K562 (cell line): ENCODE measurements at regions not wholly inside any gene's neighbourhood (a gene's known extent, or its start where the extent isn't known, plus 50 kb on each side); places are given as distances from the start of the nearest gene placed in this dataset.

ENCODE experiments used
- ATAC-seq: fragments of 200-7000 bp; cut with Tn5 transposase; 3 replicates; pipeline ENCODE4 v1.9.1; 2020; ENCODE audit warnings: moderate library complexity
- BruUV-seq: library from RNA; stranded (reverse); fragments of 400-500 nt; replicated peaks from 2 replicates; lab custom pipeline; 2021; lab: Mats Ljungman, UMichigan
- CTCF ChIA-PET: fragments of 300-600 bp; formaldehyde crosslinking; extraction: SDS; loops from one replicate; lab custom pipeline; 2021; ENCODE audit warnings: low intra/inter-chr PET ratio; lab: Yijun Ruan, JAX
- POLR2A ChIA-PET: fragments of 300-600, 350-650 bp; sonication (Branson Sonifier 250); formaldehyde crosslinking; extraction: SDS; loops from one replicate; lab custom pipeline; 2021; ENCODE audit warnings: antibody characterized with exemption, inconsistent platforms; lab: Yijun Ruan, JAX
- DNase-seq, 4 experiments: peaks; one replicate each; pipeline versions ENCODE4 v3.0.0 to v3.0.0-alpha.2; 2011 to 2018; ENCODE audit warnings: low spot score in 3 of 4, mixed read lengths in 3 of 4; ENCODE audit errors: extremely low read depth in 1 of 4
- FAIRE-seq: peaks from 2 replicates; lab custom pipeline; 2011; peaks lifted over from hg19 to GRCh38; lab: Jason Lieb, UNC
- H2AFZ ChIP-seq: 2 replicates; pipeline ENCODE4 v1.6.0; 2011; ENCODE audit warnings: low read depth, low read length, control low read depth, inconsistent platforms
- H3K27ac ChIP-seq: fragments of 200-600 bp; 3 replicates; pipeline ENCODE4 v1.8.0; 2011; ENCODE audit warnings: low read depth, mild to moderate bottlenecking, control low read depth, inconsistent platforms, low read length, moderate library complexity, mixed read lengths; ENCODE audit errors: extremely low read depth
- H3K27me3 ChIP-seq, 2 experiments: fragments of 300-600 bp in 1 of 2; 2 replicates in 1 of 2; 3 replicates in 1 of 2; pipeline versions ENCODE4 v1.6.0 to v1.8.0; 2011; ENCODE audit warnings: inconsistent platforms in 2 of 2, low read length in 2 of 2, mild to moderate bottlenecking in 1 of 2, mixed read lengths in 1 of 2, moderate library complexity in 1 of 2; ENCODE audit not compliant: control insufficient read depth in 2 of 2, insufficient read depth in 2 of 2
- H3K36me3 ChIP-seq: fragments of 300-600 bp; 3 replicates; pipeline ENCODE4 v1.8.0; 2011; ENCODE audit warnings: mild to moderate bottlenecking, low read length, inconsistent platforms; ENCODE audit not compliant: control insufficient read depth, insufficient read depth
- H3K4me1 ChIP-seq, 2 experiments: fragments of 200-600 bp in 1 of 2; replicated peaks in 1 of 2; 2 replicates in 1 of 2; 3 replicates in 1 of 2; pipeline versions ENCODE4 v1.5.1 to v1.8.0; 2011; ENCODE audit warnings: inconsistent platforms in 2 of 2, low read length in 2 of 2, mild to moderate bottlenecking in 1 of 2, mixed read lengths in 1 of 2, moderate library complexity in 1 of 2; ENCODE audit not compliant: control insufficient read depth in 2 of 2, insufficient read depth in 2 of 2
- H3K4me2 ChIP-seq: 2 replicates; pipeline ENCODE4 v1.6.1; 2011; ENCODE audit warnings: low read length, control low read depth, inconsistent platforms, mixed read lengths; ENCODE audit not compliant: insufficient read depth
- H3K4me3 ChIP-seq: fragments of 200-600 bp; sonication (generic), shearing (Covaris generic); 2 replicates; pipeline ENCODE4 v1.5.1; 2016; ENCODE audit warnings: control low read depth, inconsistent platforms
- H3K79me2 ChIP-seq: fragments of 200-600 bp; 3 replicates; pipeline ENCODE4 v1.8.0; 2011; ENCODE audit warnings: low read length, inconsistent platforms; ENCODE audit not compliant: control insufficient read depth, insufficient read depth
- H3K9ac ChIP-seq, 2 experiments: 2 replicates each; pipeline versions ENCODE4 v1.6.0 to v1.6.1; 2011; ENCODE audit warnings: low read depth in 2 of 2, low read length in 2 of 2, control low read depth in 1 of 2, inconsistent platforms in 1 of 2, mild to moderate bottlenecking in 1 of 2, mixed read lengths in 1 of 2; ENCODE audit not compliant: insufficient read depth in 1 of 2
- H3K9me1 ChIP-seq: one replicate; pipeline ENCODE4 v1.6.0; 2011; ENCODE audit warnings: inconsistent platforms, mild to moderate bottlenecking, low read length, moderate library complexity; ENCODE audit not compliant: control insufficient read depth, insufficient read depth
- H3K9me3 ChIP-seq: replicated peaks from 2 replicates; pipeline ENCODE4 v1.5.1; 2011; ENCODE audit warnings: low read depth, low read length, inconsistent platforms; ENCODE audit not compliant: control insufficient read depth, insufficient read depth
- H4K20me1 ChIP-seq: replicated peaks from 2 replicates; pipeline ENCODE4 v1.6.1; 2011; ENCODE audit warnings: low read length, inconsistent platforms, mixed read lengths; ENCODE audit not compliant: control insufficient read depth, insufficient read depth
- ATF3 ChIP-seq, 2 experiments: fragments of 450-650 bp in 1 of 2; sonication (generic) in 1 of 2; formaldehyde crosslinking in 1 of 2; IDR thresholded peaks in 1 of 2; conservative IDR thresholded peaks in 1 of 2; 2 replicates each; pipeline versions ENCODE4 v1.6.1 to v1.8.1; 2016 to 2023; ENCODE audit warnings: mild to moderate bottlenecking in 2 of 2, moderate library complexity in 2 of 2, inconsistent platforms in 1 of 2, missing genetic modification reagents in 1 of 2
- CTCFL ChIP-seq: IDR thresholded peaks from 2 replicates; pipeline ENCODE4 v1.6.1; 2011; ENCODE audit warnings: borderline replicate concordance, low read depth, mild to moderate bottlenecking, moderate library complexity, low read length; ENCODE audit not compliant: insufficient read depth, poor library complexity, severe bottlenecking
- FOSL1 ChIP-seq: fragments of 200-800 bp; sonication (Bioruptor generic); conservative IDR thresholded peaks from 2 replicates; pipeline ENCODE4 v1.6.1; 2016; ENCODE audit warnings: missing genetic modification characterization, missing compliant biosample characterization
- FOXP4 ChIP-seq: sonication (generic); formaldehyde crosslinking; IDR thresholded peaks from 2 replicates; pipeline ENCODE4 v1.8.0; 2022; ENCODE audit warnings: mild to moderate bottlenecking, missing genetic modification reagents, borderline replicate concordance
- GABPB2 ChIP-seq: fragments of 250-450 bp; sonication (Bioruptor Pico); conservative IDR thresholded peaks from 2 replicates; pipeline ENCODE4 v1.5.1; 2021; ENCODE audit warnings: mild to moderate bottlenecking
- IRF1 ChIP-seq: sonication (generic); formaldehyde crosslinking; IDR thresholded peaks from 2 replicates; pipeline ENCODE4 v1.8.0; 2022; ENCODE audit warnings: missing genetic modification reagents, mild to moderate bottlenecking, borderline replicate concordance
- MITF ChIP-seq: IDR thresholded peaks from 2 replicates; pipeline ENCODE4 v1.6.1; 2014; ENCODE audit warnings: antibody characterized with exemption
- NELFE ChIP-seq: IDR thresholded peaks from 2 replicates; pipeline ENCODE4 v1.6.1; 2011; ENCODE audit warnings: mild to moderate bottlenecking; ENCODE audit not compliant: insufficient read depth, insufficient read length
- RUNX1 ChIP-seq: sonication (generic); IDR thresholded peaks from 2 replicates; pipeline ENCODE4 v1.6.1; 2016; ENCODE audit warnings: antibody characterized with exemption, low read depth
- ZBTB2 ChIP-seq: fragments of 450-650 bp; IDR thresholded peaks from 2 replicates; pipeline ENCODE4 v1.6.1; 2016; ENCODE audit warnings: antibody characterized with exemption
- ZKSCAN3 ChIP-seq: fragments of 250-450 bp; sonication (Bioruptor Pico); IDR thresholded peaks from 2 replicates; pipeline ENCODE4 v1.4.0; 2020
- ZNF75A ChIP-seq: fragments of 450-650 bp; formaldehyde crosslinking; IDR thresholded peaks from 2 replicates; pipeline ENCODE4 v1.4.0; 2020; ENCODE audit warnings: mild to moderate bottlenecking
- ZNF79 ChIP-seq: fragments of 250-450 bp; sonication (Bioruptor Pico); IDR thresholded peaks from 2 replicates; pipeline ENCODE4 v1.4.0; 2020; ENCODE audit warnings: low read depth, mild to moderate bottlenecking, moderate library complexity
- WGBS: fragments of 100-300 bp; shearing (Covaris generic); methylation state at CpG from one replicate; pipeline ENCODE4 v1.1.6; 2016; ENCODE audit warnings: low coverage, mixed read lengths; ENCODE audit not compliant: insufficient coverage; ENCODE audit errors: missing lambda C conversion rate; 5-methylcytosine and 5-hydroxymethylcytosine counted together
- in situ Hi-C: fragments of 300-500 bp; cut with MboI; formaldehyde crosslinking; loops from 4 replicates; pipeline ENCODE4 v1.15.0; 2018; ENCODE audit warnings: inconsistent platforms, mixed read lengths
- intact Hi-C: fragments of 100-400 bp; cut with micrococcal nuclease; formaldehyde crosslinking; loops from 2 replicates; pipeline ENCODE4 v1.14.2; 2022

GRCh38 chr4:136186650-136187049, 1345.6 kb downstream of the PCDH18 start:
- in situ Hi-C loops (no loop called here), intact Hi-C loops (no loop called here)
- DNase-seq: no peak
- no peaks in the 10 kb centered on the region for H3K79me2 ChIP-seq
- BruUV-seq: no TSS peak
- ATAC-seq: no peak
- H3K27me3 ChIP-seq: no peaks in the 10 kb centered on the region
- H3K9me1 ChIP-seq: no peaks in the 10 kb centered on the region
- CTCF ChIA-PET: no interaction called here
- no peak overlapping the region for H3K27ac ChIP-seq
- no peaks in the 10 kb centered on the region for H4K20me1 ChIP-seq
- no peaks in the 10 kb centered on the region for H3K36me3 ChIP-seq
- no peaks in the 10 kb centered on the region for H3K4me1 ChIP-seq
- no peak overlapping the region for H3K4me2 ChIP-seq
- H3K9me3 ChIP-seq: no peaks in the 10 kb centered on the region
- POLR2A ChIA-PET: interaction anchor here (0.6 kb wide), 1 partner anchor 16 kb away, joined by 5 read pairs; no protein-coding TSS in a partner anchor
- no peak overlapping the region for H3K4me3 ChIP-seq
- no peak overlapping the region for H3K9ac ChIP-seq
- H2AFZ ChIP-seq: no peak overlapping the region
- 0% methylated on average over 2 of the region's 2 CpGs for WGBS
- no peak for FAIRE-seq
- TF ChIP-seq NELFE: no peak
- no peak for TF ChIP-seq FOXP4 (CRISPR knock-in tag)
- TF ChIP-seq CTCFL: no peak
- TF ChIP-seq FOSL1 (tag): no peak
- no peak for TF ChIP-seq ZBTB2
- TF ChIP-seq ZNF79: no peak
- no peak for TF ChIP-seq IRF1 (CRISPR knock-in tag)
- TF ChIP-seq MITF: no peak
- no peak for TF ChIP-seq GABPB2
- no peak for TF ChIP-seq ATF3 (IDR thresholded peaks at IDR 0.05)
- TF ChIP-seq ATF3 (CRISPR knock-in tag; conservative IDR thresholded peaks at IDR 0.05): no peak
- no peak for TF ChIP-seq ZKSCAN3 (CRISPR knock-in tag)
- TF ChIP-seq ZNF75A: no peak
- TF ChIP-seq RUNX1: no peak
